Adrenal gland (tissue), 9 donors: ENCODE measurements at regions not wholly inside any gene's neighbourhood (a gene's known extent, or its start where the extent isn't known, plus 50 kb on each side); places are given as distances from the start of the nearest gene placed in this dataset.
"Not testable (repeated sequence)": the region's sequence is repeated elsewhere in the genome, so short reads cannot be mapped to it uniquely, and the experiment has no call there.

ENCODE experiments used
- DNase-seq, 7 donors: peaks; one replicate each; pipeline ENCODE4 v3.0.0-alpha.2; 2019 to 2020
- H3K27ac ChIP-seq, 5 donors: fragments of 200-600 bp; sonication (generic) in 4 of 5; 1 replicate in 3 of 5; 2 replicates in 2 of 5; pipeline versions ENCODE4 v1.5.1 to v1.8.0; 2016 to 2020; ENCODE audit warnings: mild to moderate bottlenecking in 1 of 5
- H3K27me3 ChIP-seq: fragments of 200-600 bp; 2 replicates; pipeline ENCODE4 v1.8.0; 2021
- H3K36me3 ChIP-seq, 2 donors: fragments of 200-600 bp; replicated peaks in 1 of 2; 1 replicate in 1 of 2; 2 replicates in 1 of 2; pipeline versions ENCODE4 v1.5.1 to v1.8.0; 2018 to 2022
- H3K4me1 ChIP-seq, 2 donors: fragments of 200-600 bp; replicated peaks in 1 of 2; 1 replicate in 1 of 2; 2 replicates in 1 of 2; pipeline versions ENCODE4 v1.5.1 to v1.8.0; 2018 to 2021
- H3K4me3 ChIP-seq, 4 donors: fragments of 200-600 bp; sonication (generic) in 3 of 4; one replicate each; pipeline ENCODE4 v1.5.1; 2016 to 2018
- H3K9me3 ChIP-seq, 3 donors: fragments of 200-600 bp; sonication (generic) in 1 of 3; replicated peaks in 1 of 3; 1 replicate in 2 of 3; 2 replicates in 1 of 3; pipeline versions ENCODE4 v1.5.1 to v1.8.0; 2016 to 2021
- CTCF ChIP-seq, 6 experiments: fragments of 450-650 bp in 4 of 6; fragments of 200-600 bp in 2 of 6; sonication (generic) in 1 of 6; IDR thresholded peaks; 1 replicate in 5 of 6; 2 replicates in 1 of 6; pipeline versions ENCODE4 v1.5.1 to v1.8.0; 2016 to 2021; ENCODE audit warnings: antibody characterized with exemption in 6 of 6, mild to moderate bottlenecking in 2 of 6, moderate library complexity in 1 of 6
- POLR2A ChIP-seq, 2 donors: fragments of 450-650 bp; IDR thresholded peaks; one replicate each; pipeline ENCODE4 v1.6.1; 2017; ENCODE audit warnings: antibody characterized with exemption in 2 of 2, mild to moderate bottlenecking in 2 of 2, moderate library complexity in 1 of 2
- WGBS, 4 donors: extraction: QIAGEN DNeasy Blood & Tissue Kit in 2 of 4; methylation state at CpG; one replicate each; pipeline versions ENCODE4 v1.1.5 to v1.1.7; 2013 to 2017; 5-methylcytosine and 5-hydroxymethylcytosine counted together
- intact Hi-C, 2 donors: fragments of 100-400 bp; cut with DNase I; formaldehyde crosslinking; loops; one replicate each; pipeline versions ENCODE4 v1.14.1 to v1.15.0; 2022 to 2023
- donor health status: healthy with polysubstance abuse.
- donor health status: Bipolar disorder and iron deficiency.
- donor health status: DM: yes; HTN: yes; CAD: no.
- donor health status: DM: no; HTN: no; CAD: no.
- donor health status: DM: no; HTN: no; CAD: no.

- TF ChIP-seq CTCF (IDR thresholded peaks at IDR 0.05) (no peak), POLR2A (IDR thresholded peaks at IDR 0.05) (no peak)
These were observed 345.8 kb downstream of the VRK1 start for GRCh38 chr14:97143011-97143410.

GRCh38 chr14:97143456-97143855 lies 346.3 kb downstream of the VRK1 start:
- intact Hi-C loops: no loop called here
- H3K36me3 ChIP-seq: no peaks in the 10 kb centered on the region
- no peaks in the 10 kb centered on the region for H3K9me3 ChIP-seq
- no peak for TF ChIP-seq CTCF (IDR thresholded peaks at IDR 0.05)
- TF ChIP-seq POLR2A (IDR thresholded peaks at IDR 0.05): no peak
- 53 to 69% (median 60%) methylated on average over 4 of the region's 4 CpGs for WGBS, 4 donors
- H3K4me3 ChIP-seq: no peak overlapping the region
- no peaks in the 10 kb centered on the region for H3K27me3 ChIP-seq
- H3K27ac ChIP-seq: no peak overlapping the region
- H3K4me1 ChIP-seq: no peaks in the 10 kb centered on the region
- no peak for DNase-seq

More at GRCh38 chr14:97143011-97143410, 345.8 kb downstream of the VRK1 start:
- 84 to 96% (median 95%) methylated on average over 1 of the region's 1 CpG for WGBS, 4 donors
- DNase-seq: no peak
- H3K36me3 ChIP-seq: no peaks in the 10 kb centered on the region
- no peak overlapping the region for H3K27ac ChIP-seq
- intact Hi-C loops: no loop called here
- no peaks in the 10 kb centered on the region for H3K9me3 ChIP-seq
- no peaks in the 10 kb centered on the region for H3K4me1 ChIP-seq
- H3K27me3 ChIP-seq: no peaks in the 10 kb centered on the region
- H3K4me3 ChIP-seq: no peak overlapping the region

- H3K27ac ChIP-seq, DNase-seq, H3K9me3 ChIP-seq, intact Hi-C loops, H3K36me3 ChIP-seq, H3K27me3 ChIP-seq, H3K4me1 ChIP-seq, H3K4me3 ChIP-seq: not testable (repeated sequence)
These were observed 350.8 kb downstream of the VRK1 start for GRCh38 chr14:97148021-97148420.

GRCh38 chr14:97149775-97150174 lies 352.6 kb downstream of the VRK1 start:
- no peaks in the 10 kb centered on the region for H3K4me1 ChIP-seq
- no peak for DNase-seq
- H3K4me3 ChIP-seq: no peak overlapping the region
- H3K9me3 ChIP-seq: no peaks in the 10 kb centered on the region
- WGBS, 4 donors: 58 to 66% (median 65%) methylated on average over 3 of the region's 3 CpGs
- no peak overlapping the region for H3K27ac ChIP-seq
- TF ChIP-seq CTCF (IDR thresholded peaks at IDR 0.05) (no peak), POLR2A (IDR thresholded peaks at IDR 0.05) (no peak)
- intact Hi-C loops: no loop called here
- H3K36me3 ChIP-seq: no peaks in the 10 kb centered on the region
- no peaks in the 10 kb centered on the region for H3K27me3 ChIP-seq

GRCh38 chr14:97153527-97153926 lies 356.3 kb downstream of the VRK1 start:
- DNase-seq: no peak
- Histone ChIP-seq H3K4me3 (no peak overlapping the region), H3K9me3 (no peaks in the 10 kb centered on the region), H3K36me3 (no peaks in the 10 kb centered on the region), H3K4me1 (no peaks in the 10 kb centered on the region), H3K27ac (no peak overlapping the region), H3K27me3 (no peaks in the 10 kb centered on the region)
- TF ChIP-seq CTCF (IDR thresholded peaks at IDR 0.05) (no peak), POLR2A (IDR thresholded peaks at IDR 0.05) (no peak)
- intact Hi-C loops: no loop called here
- WGBS, 4 donors: 65 to 78% (median 76%) methylated on average over 6 of the region's 6 CpGs
